GM10248 (cell line): ENCODE measurements at regions not wholly inside any gene's neighbourhood (a gene's known extent, or its start where the extent isn't known, plus 50 kb on each side); places are given as distances from the start of the nearest gene placed in this dataset.
A peak's percentile ranks its signal among the peaks of the same experiment; 100 is the strongest.
"Not testable (repeated sequence)": the region's sequence is repeated elsewhere in the genome, so short reads cannot be mapped to it uniquely, and the experiment has no call there.

Source experiments
- CTCF ChIA-PET: fragments of 300-600 bp; sonication (Branson Sonifier 250); formaldehyde crosslinking; extraction: SDS; loops from one replicate; lab custom pipeline; 2021; ENCODE audit warnings: antibody characterized with exemption; lab: Yijun Ruan, JAX
- POLR2A ChIA-PET: fragments of 350-650 bp; sonication (Branson Sonifier 250); formaldehyde crosslinking; extraction: SDS; loops from one replicate; lab custom pipeline; 2020; ENCODE audit warnings: antibody characterized with exemption; lab: Yijun Ruan, JAX
- DNase-seq: peaks from one replicate; pipeline ENCODE4 v3.0.0; 2012; ENCODE audit errors: extremely low spot score
- TF ChIP-seq, protein P1 (sequence below): IDR thresholded peaks from 2 replicates; pipeline ENCODE4 v1.5.1; 2012; ENCODE audit warnings: mild to moderate bottlenecking, low read depth; ENCODE audit errors: extremely low read depth, missing control alignments, control extremely low read depth

GRCh38 chr13:42380420-42381164, 108.6 kb downstream of the AKAP11 start:
- CTCF ChIA-PET = interaction anchor here (1.2 to 8.3 kb wide), 6 partner anchors 8 to 46 kb away, joined by 3 to 95 read pairs (median 4); no protein-coding TSS in a partner anchor

DNA sequence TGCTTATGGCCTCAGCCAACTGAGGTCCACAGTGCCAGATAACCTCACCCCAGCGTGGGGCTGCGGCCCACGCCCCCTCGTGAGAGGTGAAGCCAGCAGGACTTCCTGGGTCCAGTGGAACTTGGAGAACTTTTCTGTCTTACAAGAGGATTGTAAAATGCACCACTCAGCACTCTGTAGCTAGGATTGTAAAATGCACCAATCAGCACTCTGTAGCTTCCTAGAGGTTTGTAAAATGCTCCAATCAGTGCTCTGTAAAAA, 109.1 kb downstream of the AKAP11 start:
- TF ChIP-seq, protein P1, sequence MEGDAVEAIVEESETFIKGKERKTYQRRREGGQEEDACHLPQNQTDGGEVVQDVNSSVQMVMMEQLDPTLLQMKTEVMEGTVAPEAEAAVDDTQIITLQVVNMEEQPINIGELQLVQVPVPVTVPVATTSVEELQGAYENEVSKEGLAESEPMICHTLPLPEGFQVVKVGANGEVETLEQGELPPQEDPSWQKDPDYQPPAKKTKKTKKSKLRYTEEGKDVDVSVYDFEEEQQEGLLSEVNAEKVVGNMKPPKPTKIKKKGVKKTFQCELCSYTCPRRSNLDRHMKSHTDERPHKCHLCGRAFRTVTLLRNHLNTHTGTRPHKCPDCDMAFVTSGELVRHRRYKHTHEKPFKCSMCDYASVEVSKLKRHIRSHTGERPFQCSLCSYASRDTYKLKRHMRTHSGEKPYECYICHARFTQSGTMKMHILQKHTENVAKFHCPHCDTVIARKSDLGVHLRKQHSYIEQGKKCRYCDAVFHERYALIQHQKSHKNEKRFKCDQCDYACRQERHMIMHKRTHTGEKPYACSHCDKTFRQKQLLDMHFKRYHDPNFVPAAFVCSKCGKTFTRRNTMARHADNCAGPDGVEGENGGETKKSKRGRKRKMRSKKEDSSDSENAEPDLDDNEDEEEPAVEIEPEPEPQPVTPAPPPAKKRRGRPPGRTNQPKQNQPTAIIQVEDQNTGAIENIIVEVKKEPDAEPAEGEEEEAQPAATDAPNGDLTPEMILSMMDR = no peak
- DNase-seq = no peak
- ChIA-PET POLR2A (interaction anchor here (0.6 to 1.1 kb wide), 2 partner anchors 11 to 1053 kb away, joined by 3 read pairs; no protein-coding TSS in a partner anchor), CTCF (interaction anchor here (1.2 to 8.3 kb wide), 6 partner anchors 8 to 47 kb away, joined by 3 to 95 read pairs (median 4); no protein-coding TSS in a partner anchor)

More at GRCh38 chr13:42380420-42381164, 108.6 kb downstream of the AKAP11 start:
- TF ChIP-seq, protein P1 = no peak
- POLR2A ChIA-PET = interaction anchor here (0.6 to 1.5 kb wide), 5 partner anchors 11 to 1053 kb away, joined by 3 to 4 read pairs (median 3); partner anchors contain the start of gene AKAP11
- DNase-seq = peak; percentile 45

DNA sequence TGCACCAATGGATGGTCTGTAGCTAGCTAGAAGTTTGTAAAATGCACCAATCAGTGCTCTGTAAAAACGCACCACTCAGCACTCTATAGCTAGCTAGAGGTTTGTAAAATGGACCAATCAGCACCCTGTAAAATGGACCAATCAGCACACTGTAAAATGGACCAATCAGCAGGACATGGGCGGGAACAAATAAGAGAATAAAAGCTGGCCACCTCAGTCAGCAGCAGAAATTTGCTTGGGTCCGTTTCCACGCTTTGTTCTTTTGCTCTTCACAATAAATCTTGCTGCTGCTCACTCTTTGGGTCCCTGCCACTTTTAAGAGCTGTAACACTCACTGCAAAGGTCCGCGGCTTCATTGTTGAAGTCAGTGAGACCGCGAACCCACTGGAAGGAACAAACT, 109.5 kb downstream of the AKAP11 start:
- POLR2A ChIA-PET = interaction anchor here (1.1 kb wide), 1 partner anchor 11 kb away, joined by 3 read pairs; no protein-coding TSS in a partner anchor
- DNase-seq = not testable (repeated sequence)
- CTCF ChIA-PET = interaction anchor here (1.2 to 8.3 kb wide), 6 partner anchors 7 to 47 kb away, joined by 3 to 95 read pairs (median 4); no protein-coding TSS in a partner anchor

GRCh38 chr13:42383025-42383424, 111.1 kb downstream of the AKAP11 start:
- TF ChIP-seq, protein P1 = no peak
- DNase-seq = no peak
- ChIA-PET CTCF (interaction anchor here (1.2 to 8.3 kb wide), 4 partner anchors 10 to 23 kb away, joined by 3 to 95 read pairs (median 22); no protein-coding TSS in a partner anchor), POLR2A (no interaction called here)

DNA sequence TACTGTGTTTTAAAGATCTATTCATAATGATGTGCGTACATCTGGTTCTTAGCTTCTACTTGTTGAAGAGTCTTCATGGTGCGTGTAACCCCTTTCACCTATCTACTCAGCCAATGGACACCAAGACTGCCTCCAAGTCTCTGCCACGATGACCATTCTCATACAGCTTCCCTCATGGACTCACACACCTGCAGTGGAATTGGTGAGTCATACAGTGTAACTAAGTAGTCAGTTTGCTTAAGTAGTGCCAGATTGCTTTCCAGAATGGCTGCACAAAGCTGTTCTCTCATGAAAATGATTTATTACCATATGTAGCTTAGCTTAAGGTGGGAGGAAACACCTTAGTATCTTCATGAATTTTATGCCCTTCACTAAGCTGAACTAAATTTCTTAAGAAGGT, 112.3 kb downstream of the AKAP11 start:
- ChIA-PET POLR2A (no interaction called here), CTCF (interaction anchor here (0.8 to 8.3 kb wide), 6 partner anchors 11 to 80 kb away, joined by 3 to 95 read pairs (median 4); no protein-coding TSS in a partner anchor)
- no peak for DNase-seq
- TF ChIP-seq, protein P1 = no peak

DNA sequence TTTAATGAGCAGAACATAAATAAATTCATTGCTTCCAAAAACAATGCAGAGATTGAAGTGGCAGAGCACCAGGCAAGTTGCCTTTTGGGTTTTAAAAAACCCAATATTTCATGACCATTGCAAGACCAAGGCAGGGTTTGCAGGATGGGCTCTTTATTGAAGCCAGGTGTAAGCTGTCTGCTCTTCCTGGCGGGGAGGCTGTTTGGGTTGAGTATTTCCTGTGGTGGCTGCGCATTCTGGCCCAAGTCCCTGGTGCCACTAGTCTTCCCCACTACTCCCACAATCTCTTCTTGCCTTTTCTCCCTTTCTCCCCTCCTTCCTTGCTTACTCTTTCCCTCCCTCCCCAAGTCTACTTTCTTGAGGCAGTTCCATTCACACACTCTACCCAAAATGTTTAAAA, 116.4 kb downstream of the AKAP11 start:
- DNase-seq = no peak
- ChIA-PET POLR2A (no interaction called here), CTCF (interaction anchor here (0.5 to 2.6 kb wide), 11 partner anchors 8 to 1139 kb away, joined by 3 to 6 read pairs (median 4); no protein-coding TSS in a partner anchor)
- TF ChIP-seq, protein P1 = no peak
